GM21619 (cell line): ENCODE measurements at regions not wholly inside any gene's neighbourhood (a gene's known extent, or its start where the extent isn't known, plus 50 kb on each side); places are given as distances from the start of the nearest gene placed in this dataset.
A peak's percentile ranks its signal among the peaks of the same experiment; 100 is the strongest.

ENCODE experiments used
- ATAC-seq: cut with Tn5 transposase; IDR thresholded peaks from one replicate; pipeline ENCODE4 v1.9.1; 2021; ENCODE audit not compliant: unreplicated experiment

- no peak for ATAC-seq
Measured at GRCh38 chr14:65928995-65929394, 516.5 kb downstream of the FUT8 start.

- ATAC-seq, result no peak
Measured at GRCh38 chr14:65933400-65934069, 521.0 kb downstream of the FUT8 start.

GRCh38 chr14:65934070-65934435 is 521.5 kb downstream of the FUT8 start:
- ATAC-seq, result no peak

- ATAC-seq, result no peak
Measured at GRCh38 chr14:65936342-65936975, 523.9 kb downstream of the FUT8 start.

- no peak for ATAC-seq
Measured at GRCh38 chr14:65937079-65937959, 524.8 kb downstream of the FUT8 start.

GRCh38 chr14:65937960-65938316 is 525.4 kb downstream of the FUT8 start:
- no peak for ATAC-seq

GRCh38 chr14:65938738-65939137 is 526.2 kb downstream of the FUT8 start:
- ATAC-seq, result no peak

- no peak for ATAC-seq
Measured at GRCh38 chr14:65939184-65939583, 526.7 kb downstream of the FUT8 start.

GRCh38 chr14:65940056-65940735 is 527.7 kb downstream of the FUT8 start:
- no peak for ATAC-seq

- ATAC-seq, result no peak
Measured at GRCh38 chr14:65941091-65941490, 528.6 kb downstream of the FUT8 start.

GRCh38 chr14:65943150-65943549 is 530.6 kb downstream of the FUT8 start:
- ATAC-seq, result no peak

GRCh38 chr14:65943916-65944410 is 531.4 kb downstream of the FUT8 start:
- ATAC-seq, result no peak

- ATAC-seq, result no peak
Measured at GRCh38 chr14:65945327-65945726, 532.8 kb downstream of the FUT8 start.

- ATAC-seq, result no peak
Measured at GRCh38 chr14:65946494-65946893, 534.0 kb downstream of the FUT8 start.

- no peak for ATAC-seq
Measured at GRCh38 chr14:65948302-65948701, 535.8 kb downstream of the FUT8 start.

GRCh38 chr14:65949711-65950516 is 536.3 kb upstream of the CCDC196 start:
- peak; percentile 65 for ATAC-seq

- no peak for ATAC-seq
Measured at GRCh38 chr14:65954942-65955341, 531.2 kb upstream of the CCDC196 start.

- ATAC-seq, result no peak
Measured at GRCh38 chr14:65957631-65958205, 528.5 kb upstream of the CCDC196 start.

- peak; percentile 47 for ATAC-seq
Measured at GRCh38 chr14:65958664-65959562, 527.3 kb upstream of the CCDC196 start.
